Left lobe of liver (tissue), 2 donors: ENCODE measurements at regions not wholly inside any gene's neighbourhood (a gene's known extent, or its start where the extent isn't known, plus 50 kb on each side); places are given as distances from the start of the nearest gene placed in this dataset.

ENCODE experiments used
- ATAC-seq: fragments of 200-7000 bp; cut with Tn5 transposase; one replicate; pipeline ENCODE4 v1.9.1; 2020; ENCODE audit warnings: mild to moderate bottlenecking, moderate library complexity
- DNase-seq: peaks from one replicate; pipeline ENCODE4 v3.0.0-alpha.2; 2020; ENCODE audit warnings: low spot score
- donor health status: DM: no; HTN: no; CAD: no; lungs with moderate emphysema.
- donor health status: DM: no; HTN: yes; CAD: no.

DNA sequence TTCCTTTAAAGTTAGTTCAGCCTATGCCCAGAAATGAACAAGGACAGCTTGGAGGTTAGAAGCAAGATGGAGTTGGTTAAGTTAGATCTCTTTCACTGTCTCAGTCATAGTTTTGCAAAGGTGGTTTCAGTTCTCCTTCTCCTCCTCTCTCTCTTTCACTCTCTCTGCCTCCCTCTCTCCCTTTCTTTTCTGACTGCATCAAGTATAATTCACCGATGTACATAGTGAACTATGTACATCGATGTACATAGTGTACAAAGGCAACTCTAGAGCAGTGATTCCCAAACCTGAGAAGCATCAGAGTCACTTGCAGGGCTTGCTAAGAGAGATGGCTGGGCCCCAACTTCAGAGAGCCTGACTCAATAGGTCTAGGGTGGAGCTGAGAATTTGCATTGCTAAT, 1259.7 kb downstream of the TYW1 start:
- no peak for DNase-seq
- no peak for ATAC-seq

- ATAC-seq = no peak
- DNase-seq = no peak
Observed at GRCh38 chr7:68258609-68259008, 1262.0 kb downstream of the TYW1 start.

DNA sequence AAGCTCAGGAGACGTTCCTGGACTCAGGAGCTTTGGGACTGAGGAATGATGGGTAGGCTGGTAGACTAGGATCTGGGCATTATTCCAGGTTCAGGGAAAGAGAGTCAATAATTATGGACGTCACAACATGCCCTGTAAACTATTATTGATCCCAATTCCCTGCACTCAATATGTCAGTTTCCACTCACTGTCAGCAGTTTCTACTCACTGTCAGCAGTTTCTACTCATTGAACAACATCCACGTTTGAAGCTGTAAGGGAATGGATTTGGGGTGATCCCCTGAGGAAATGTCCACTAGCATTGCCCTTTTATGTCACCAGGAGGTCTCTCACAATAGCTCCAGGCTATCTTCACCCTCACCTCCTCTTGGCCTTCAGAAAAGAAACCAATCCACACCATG, 1268.6 kb downstream of the TYW1 start:
- ATAC-seq (no peak), DNase-seq (no peak)

DNA sequence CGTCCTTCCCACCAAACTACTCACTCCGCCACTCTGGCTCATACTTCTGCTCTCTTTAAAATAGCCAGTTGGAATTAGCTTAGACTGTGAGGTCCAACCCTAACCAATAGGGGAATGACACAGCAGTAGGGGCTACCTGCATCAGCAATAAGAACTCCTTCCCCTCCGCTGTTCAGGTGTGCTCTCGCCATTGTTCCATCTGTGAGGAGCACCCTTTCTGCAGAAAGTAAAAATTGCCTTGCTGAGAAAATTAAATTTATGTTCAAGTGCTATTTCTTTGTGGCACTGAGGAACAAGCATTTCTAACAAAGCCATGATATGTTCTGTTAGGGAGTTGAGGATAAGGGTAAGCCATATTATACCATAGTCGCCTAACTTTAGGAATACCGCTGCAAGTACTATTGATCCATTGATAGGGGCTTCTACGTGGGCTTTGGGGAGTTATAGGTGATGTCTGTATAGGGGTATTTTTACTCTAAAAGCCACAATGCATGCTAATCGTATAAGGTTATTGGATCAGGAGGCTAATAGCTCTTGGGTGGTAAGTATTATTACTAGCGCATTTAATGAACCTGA, 1269.5 kb downstream of the TYW1 start:
- no peak for ATAC-seq

DNA sequence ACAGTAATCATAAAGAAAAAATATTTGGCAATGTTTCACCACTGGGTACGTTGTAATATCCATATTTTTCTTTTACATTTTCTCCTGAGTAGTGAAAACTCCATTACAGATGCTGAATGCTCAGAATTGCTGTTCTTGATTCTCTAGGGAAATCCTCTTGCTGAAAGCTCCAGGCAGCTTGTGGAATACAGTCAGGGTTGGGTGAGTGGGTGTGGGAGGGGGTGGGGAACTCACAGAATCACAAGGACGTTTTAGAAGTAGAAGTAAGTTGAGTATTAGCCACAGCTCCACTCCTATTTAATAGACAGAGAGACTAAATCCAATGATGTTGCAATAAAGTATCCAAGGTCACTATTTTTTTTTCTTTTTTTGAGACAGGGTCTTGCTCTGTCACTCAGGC, 1270.9 kb downstream of the TYW1 start:
- DNase-seq (no peak), ATAC-seq (no peak)

More for the DNA sequence above, 1269.5 kb downstream of the TYW1 start:
- no peak for DNase-seq

DNA sequence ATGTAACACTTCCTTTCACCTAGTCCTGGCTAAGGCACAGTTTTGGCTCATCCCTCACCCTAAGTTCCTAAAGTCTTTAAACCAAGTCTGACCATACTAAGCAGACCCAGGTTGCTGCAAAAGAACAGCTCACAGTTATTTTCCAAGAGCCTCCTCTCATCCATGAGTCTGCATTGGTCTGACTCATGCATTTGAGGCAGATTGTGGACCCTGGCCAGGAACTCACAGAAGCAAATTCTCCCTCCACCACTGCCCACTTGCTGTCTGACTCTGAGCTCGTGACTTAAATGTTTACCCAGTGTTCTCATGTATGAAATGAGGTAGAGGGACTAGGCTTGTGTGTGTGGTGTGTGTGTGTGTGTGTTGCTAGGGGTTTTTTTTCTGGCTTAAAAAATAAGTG, 1272.8 kb downstream of the TYW1 start:
- ATAC-seq = no peak
- DNase-seq = no peak

GRCh38 chr7:68272507-68272906, 1275.9 kb downstream of the TYW1 start:
- DNase-seq (no peak), ATAC-seq (no peak)

DNA sequence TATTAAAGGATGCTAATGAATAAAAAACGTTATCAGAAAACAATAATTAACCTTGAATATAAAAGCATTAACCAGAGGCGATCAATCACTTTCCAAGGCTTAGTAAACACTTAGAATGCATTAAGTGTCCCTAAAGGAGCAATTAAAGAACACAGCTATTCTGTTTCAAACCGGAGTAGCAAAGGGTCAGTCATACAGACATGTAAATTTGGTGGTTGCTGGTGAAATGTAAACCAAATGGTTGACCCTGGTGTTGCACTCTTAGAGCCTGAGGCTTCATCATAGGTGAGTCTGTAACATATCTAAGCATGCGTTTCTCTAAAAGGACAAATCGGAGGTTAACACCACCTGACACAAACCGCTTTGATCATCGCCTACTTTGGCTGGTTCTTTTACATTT, 1280.1 kb downstream of the TYW1 start:
- ATAC-seq = no peak

GRCh38 chr7:68279827-68280400, 1283.3 kb downstream of the TYW1 start:
- DNase-seq (no peak), ATAC-seq (no peak)

More for the DNA sequence above, 1280.1 kb downstream of the TYW1 start:
- no peak for DNase-seq

- DNase-seq = no peak
- ATAC-seq = no peak
Observed at GRCh38 chr7:68280931-68281330, 1284.3 kb downstream of the TYW1 start.

- DNase-seq (no peak), ATAC-seq (no peak)
Observed at GRCh38 chr7:68288144-68288593, 1291.5 kb downstream of the TYW1 start.

GRCh38 chr7:68291710-68292109, 1295.1 kb downstream of the TYW1 start:
- no peak for ATAC-seq
- DNase-seq = no peak

DNA sequence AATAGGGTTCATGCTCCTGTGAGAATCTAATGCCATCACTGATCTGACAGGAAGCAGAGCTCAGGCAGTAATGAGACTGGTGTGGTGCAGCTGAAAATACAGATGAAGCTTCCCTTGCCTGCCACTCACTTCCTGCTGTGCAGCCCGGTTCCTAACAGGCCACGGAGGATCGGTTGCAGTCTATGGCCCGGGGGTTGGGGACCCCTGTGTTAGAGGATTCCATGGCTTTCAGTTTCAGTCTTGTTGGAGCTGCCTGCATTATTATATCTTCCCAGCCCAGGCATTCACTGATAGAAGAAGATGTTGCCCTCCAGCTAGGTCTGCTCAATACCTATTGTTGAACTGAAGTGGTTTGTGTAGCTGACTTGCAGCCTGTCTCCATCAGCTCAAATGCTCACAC, 1298.8 kb downstream of the TYW1 start:
- DNase-seq (no peak), ATAC-seq (no peak)

GRCh38 chr7:68304536-68304935, 1293.7 kb upstream of the AUTS2 start:
- DNase-seq (no peak), ATAC-seq (no peak)

DNA sequence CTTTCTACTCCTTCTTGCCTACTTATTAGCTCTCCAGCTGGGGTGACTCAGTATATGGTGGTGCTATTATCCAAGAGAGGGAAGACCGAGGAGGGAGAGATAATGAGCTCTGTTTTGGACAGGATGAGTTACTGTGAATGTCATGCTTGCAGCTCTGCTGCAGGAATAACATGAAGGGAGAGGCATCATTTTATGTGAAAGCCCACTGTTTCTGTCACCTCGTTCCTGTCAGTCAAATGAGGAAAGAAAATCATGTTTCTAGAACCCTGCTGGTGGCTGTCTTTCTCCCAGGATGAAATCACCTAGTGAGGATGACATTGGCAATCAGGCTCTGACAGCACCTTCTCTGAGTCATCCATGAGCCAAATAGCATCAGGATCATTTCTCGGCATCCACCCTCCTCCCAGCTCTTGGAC, 1291.6 kb upstream of the AUTS2 start:
- DNase-seq (no peak), ATAC-seq (no peak)

DNA sequence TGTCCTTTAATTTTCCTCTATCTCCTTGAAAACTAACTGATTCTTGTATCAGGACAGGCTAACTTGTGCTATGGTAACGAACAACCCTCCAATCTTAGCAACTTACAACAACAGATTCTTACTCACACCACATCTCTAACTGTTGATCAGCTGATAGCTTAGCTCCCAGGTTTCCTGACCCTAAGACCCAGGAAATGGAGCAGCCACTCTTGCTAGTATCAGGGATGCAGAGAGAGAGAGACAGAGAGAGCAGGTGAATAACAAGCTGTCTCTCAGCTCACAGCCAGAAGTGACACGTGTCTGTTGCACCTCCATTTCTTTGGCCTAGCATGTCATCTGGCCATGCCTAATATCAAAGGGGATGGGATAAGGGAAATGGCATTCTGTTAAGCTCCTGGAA, 1289.0 kb upstream of the AUTS2 start:
- DNase-seq = no peak
- ATAC-seq = no peak

GRCh38 chr7:68309806-68310205, 1288.5 kb upstream of the AUTS2 start:
- ATAC-seq (no peak), DNase-seq (no peak)

GRCh38 chr7:68311958-68312357, 1286.3 kb upstream of the AUTS2 start:
- DNase-seq (no peak), ATAC-seq (no peak)

- no peak for DNase-seq
- no peak for ATAC-seq
Observed at GRCh38 chr7:68313806-68314205, 1284.5 kb upstream of the AUTS2 start.

DNA sequence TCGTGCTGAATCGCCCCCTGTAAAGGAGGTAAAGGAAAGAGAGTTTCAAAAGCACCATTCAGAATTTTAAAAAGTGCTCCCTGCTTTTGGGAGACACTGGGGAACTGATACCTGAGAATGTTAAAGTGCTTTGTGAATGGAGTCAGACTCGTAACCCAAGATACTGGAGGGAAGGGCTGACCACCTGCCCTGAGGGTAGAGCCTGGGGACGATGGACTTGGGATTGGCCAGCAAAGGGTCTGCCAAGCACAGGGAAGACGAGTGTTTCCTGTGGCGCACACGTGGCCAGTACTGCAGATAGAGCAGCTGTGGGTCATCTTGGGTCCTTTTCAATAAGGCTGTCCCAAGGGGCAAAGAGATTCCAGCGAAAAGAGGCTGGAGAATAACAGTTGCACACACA, 1284.1 kb upstream of the AUTS2 start:
- ATAC-seq = no peak
- no peak for DNase-seq

- ATAC-seq = no peak
- DNase-seq = no peak
Observed at GRCh38 chr7:68317476-68317875, 1280.8 kb upstream of the AUTS2 start.

DNA sequence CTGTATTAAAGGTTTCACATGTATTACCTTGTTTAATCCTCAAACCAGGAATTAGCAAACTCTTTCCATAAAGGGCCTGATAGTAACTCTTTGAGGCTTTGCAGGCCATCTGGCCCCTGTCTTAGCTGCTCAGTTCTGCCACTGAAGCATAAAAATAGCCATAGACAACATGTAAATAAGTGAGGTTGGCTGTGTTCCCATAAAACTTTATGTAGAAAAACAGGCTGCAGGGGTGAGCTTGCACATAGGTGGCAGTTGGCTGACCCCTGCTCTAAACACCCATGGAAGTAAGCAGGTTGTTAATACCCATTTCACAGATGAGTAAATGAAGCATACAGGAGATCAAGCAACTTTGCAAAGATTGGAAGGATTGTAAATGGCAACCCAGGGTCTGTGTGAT, 1279.2 kb upstream of the AUTS2 start:
- no peak for DNase-seq

GRCh38 chr7:68321076-68321639, 1277.1 kb upstream of the AUTS2 start:
- DNase-seq (peak; percentile 52), ATAC-seq (peak; percentile 53)

More for the DNA sequence above, 1279.2 kb upstream of the AUTS2 start:
- ATAC-seq = no peak
